OCI-LY7 (cell line): ENCODE measurements at regions not wholly inside any gene's neighbourhood (a gene's known extent, or its start where the extent isn't known, plus 50 kb on each side); places are given as distances from the start of the nearest gene placed in this dataset.

Experiments
- BruUV-seq: library from RNA; stranded (reverse); fragments of 400-500 nt; replicated peaks from 2 replicates; lab custom pipeline; 2021; lab: Mats Ljungman, UMichigan
- CTCF ChIA-PET: fragments of 300-600 bp; sonication (Branson Sonifier 250); formaldehyde crosslinking; loops from one replicate; lab custom pipeline; 2022; ENCODE audit warnings: antibody characterized with exemption; ENCODE audit not compliant: unreplicated experiment; lab: Charles Lee
- POLR2A ChIA-PET: fragments of 300-600 bp; sonication (Branson Sonifier 250); formaldehyde crosslinking; loops from one replicate; lab custom pipeline; 2022; ENCODE audit warnings: antibody characterized with exemption; lab: Charles Lee
- DNase-seq: peaks from one replicate; pipeline ENCODE4 v3.0.0-alpha.2; 2015; ENCODE audit warnings: low spot score
- H2AFZ ChIP-seq: fragments of 200-600 bp; sonication (generic), shearing (Covaris generic); 2 replicates; pipeline ENCODE4 v1.6.1; 2014; ENCODE audit warnings: mild to moderate bottlenecking, antibody characterized with exemption, low read length, moderate library complexity
- H3K27ac ChIP-seq: fragments of 200-600 bp; sonication (generic); 2 replicates; pipeline ENCODE4 v1.5.1; 2014; ENCODE audit warnings: mixed run types, low read depth, mild to moderate bottlenecking, moderate library complexity, low read length, inconsistent platforms; ENCODE audit not compliant: poor library complexity, severe bottlenecking
- H3K36me3 ChIP-seq: fragments of 200-600 bp; sonication (generic); 2 replicates; pipeline ENCODE4 v1.6.1; 2014; ENCODE audit warnings: mild to moderate bottlenecking, antibody characterized with exemption, low read length, moderate library complexity, mixed read lengths; ENCODE audit not compliant: insufficient read depth
- H3K4me1 ChIP-seq: fragments of 200-600 bp; sonication (generic); 2 replicates; pipeline ENCODE4 v1.5.1; 2014; ENCODE audit warnings: mild to moderate bottlenecking, low read length; ENCODE audit not compliant: insufficient read depth, poor library complexity, severe bottlenecking
- H3K4me2 ChIP-seq: fragments of 200-600 bp; sonication (generic); 2 replicates; pipeline ENCODE4 v1.6.1; 2014; ENCODE audit warnings: mild to moderate bottlenecking, low read length
- H3K4me3 ChIP-seq: fragments of 200-600 bp; sonication (generic); 2 replicates; pipeline ENCODE4 v1.5.1; 2014; ENCODE audit warnings: mild to moderate bottlenecking, low read depth, low read length; ENCODE audit not compliant: poor library complexity, severe bottlenecking
- H3K79me2 ChIP-seq: fragments of 200-600 bp; sonication (generic); 2 replicates; pipeline ENCODE4 v1.6.1; 2016; ENCODE audit warnings: low read depth, mild to moderate bottlenecking, low read length, moderate library complexity, mixed read lengths; ENCODE audit not compliant: insufficient read depth
- H3K9me2 ChIP-seq: fragments of 200-600 bp; sonication (generic); 2 replicates; pipeline ENCODE4 v1.6.1; 2016; ENCODE audit warnings: mild to moderate bottlenecking, low read length, mixed read lengths; ENCODE audit not compliant: insufficient read depth
- H3K9me3 ChIP-seq: fragments of 200-600 bp; sonication (generic); 2 replicates; pipeline ENCODE4 v1.6.1; 2014; ENCODE audit warnings: mild to moderate bottlenecking, mixed run types, low read length, mixed read lengths
- H4K20me1 ChIP-seq: fragments of 200-600 bp; sonication (generic); 2 replicates; pipeline ENCODE4 v1.6.1; 2014; ENCODE audit warnings: mild to moderate bottlenecking, antibody characterized with exemption, low read length, moderate library complexity, mixed read lengths; ENCODE audit not compliant: insufficient read depth
- CTCF ChIP-seq: fragments of 200-600 bp; sonication (generic); conservative IDR thresholded peaks from 2 replicates; pipeline ENCODE4 v1.5.1; 2014; ENCODE audit warnings: mild to moderate bottlenecking, antibody characterized with exemption, low read length, moderate library complexity, mixed read lengths
- EZH2phosphoT487 ChIP-seq: fragments of 200-600 bp; sonication (generic); IDR thresholded peaks from 2 replicates; pipeline ENCODE4 v1.6.1; 2018; ENCODE audit warnings: low read depth, borderline replicate concordance, mild to moderate bottlenecking, mixed run types, antibody characterized with exemption, low read length, moderate library complexity, mixed read lengths
- intact Hi-C: fragments of 100-400 bp; cut with micrococcal nuclease; formaldehyde crosslinking; loops from one replicate; pipeline ENCODE4 v1.10.0; 2022; ENCODE audit not compliant: unreplicated experiment

- no peaks in the 10 kb centered on the region for H3K36me3 ChIP-seq
- H3K9me2 ChIP-seq: no peaks in the 10 kb centered on the region
- TF ChIP-seq CTCF (no peak), EZH2phosphoT487 (no peak)
- BruUV-seq: no TSS peak
- no peak overlapping the region for H3K27ac ChIP-seq
- ChIA-PET POLR2A (interaction anchor here (0.8 to 1.6 kb wide), 3 partner anchors 9 to 13 kb away, joined by 3 to 7 read pairs (median 3); no protein-coding TSS in a partner anchor), CTCF (no interaction called here)
- H3K79me2 ChIP-seq: no peaks in the 10 kb centered on the region
- H2AFZ ChIP-seq: no peak overlapping the region
- H3K9me3 ChIP-seq: no peaks in the 10 kb centered on the region
- no peak overlapping the region for H3K4me3 ChIP-seq
- DNase-seq: no peak
- H3K4me2 ChIP-seq: no peak overlapping the region
- no peaks in the 10 kb centered on the region for H4K20me1 ChIP-seq
- H3K4me1 ChIP-seq: no peaks in the 10 kb centered on the region
- intact Hi-C loops: no loop called here
Measured at GRCh38 chr2:103294420-103294819, 532.6 kb downstream of the TMEM182 start.

DNA sequence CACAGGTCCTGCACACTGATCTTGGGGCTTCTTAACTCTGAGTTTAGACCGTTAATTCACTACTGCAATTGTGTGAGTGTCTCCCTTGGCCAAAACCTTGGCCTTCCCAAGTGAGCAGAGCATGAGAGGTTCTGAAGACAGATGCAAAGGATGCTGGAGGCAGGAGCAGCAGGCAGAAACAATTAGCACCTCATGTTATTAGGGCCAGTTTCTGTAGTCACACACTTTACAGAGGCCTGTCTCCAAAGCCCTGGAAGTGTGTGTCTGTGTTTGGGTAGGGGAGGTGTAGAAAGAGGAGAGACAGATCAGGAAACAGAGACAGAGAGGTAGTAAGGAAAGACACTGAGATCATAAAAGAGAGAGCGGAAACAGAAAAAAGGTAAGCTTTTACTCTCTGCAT lies 533.8 kb downstream of the TMEM182 start:
- ChIA-PET POLR2A (no interaction called here), CTCF (no interaction called here)
- Histone ChIP-seq H3K9me3 (no peaks in the 10 kb centered on the region), H3K9me2 (no peaks in the 10 kb centered on the region), H3K27ac (no peak overlapping the region), H3K4me3 (no peak overlapping the region), H3K79me2 (no peaks in the 10 kb centered on the region), H3K4me2 (no peak overlapping the region), H3K4me1 (no peaks in the 10 kb centered on the region), H3K36me3 (no peaks in the 10 kb centered on the region), H4K20me1 (no peaks in the 10 kb centered on the region), H2AFZ (no peak overlapping the region)
- intact Hi-C loops: no loop called here
- BruUV-seq: no TSS peak
- no peak for TF ChIP-seq EZH2phosphoT487
- TF ChIP-seq CTCF: no peak
- no peak for DNase-seq

DNA sequence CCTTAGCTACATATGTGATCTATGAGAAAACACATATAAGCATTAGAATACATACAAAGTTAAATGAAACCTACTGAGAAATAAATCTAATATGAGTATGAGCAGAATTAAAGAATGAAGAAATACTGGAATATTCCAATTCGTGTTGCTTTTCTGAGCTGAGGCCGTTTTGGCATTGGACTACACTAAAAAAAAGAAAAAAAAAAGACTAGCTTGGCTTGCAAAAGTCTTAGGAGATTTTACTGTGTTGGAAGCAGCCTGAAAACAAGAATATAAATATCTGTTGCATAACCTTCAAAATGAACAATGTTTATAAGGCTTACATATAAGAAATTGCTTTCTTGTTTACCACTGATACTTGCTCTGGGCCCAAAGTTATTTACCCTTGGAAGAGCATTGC lies 562.8 kb downstream of the TMEM182 start:
- no peak overlapping the region for H3K4me2 ChIP-seq
- no peak for DNase-seq
- no peak overlapping the region for H2AFZ ChIP-seq
- H3K4me1 ChIP-seq: no peaks in the 10 kb centered on the region
- H3K27ac ChIP-seq: no peak overlapping the region
- no peaks in the 10 kb centered on the region for H3K36me3 ChIP-seq
- H3K9me3 ChIP-seq: no peaks in the 10 kb centered on the region
- H4K20me1 ChIP-seq: no peaks in the 10 kb centered on the region
- TF ChIP-seq CTCF: no peak
- no peak for TF ChIP-seq EZH2phosphoT487
- POLR2A ChIA-PET: interaction anchor here (0.6 to 0.9 kb wide), 3 partner anchors 17 to 54 kb away, joined by 3 to 4 read pairs (median 4); no protein-coding TSS in a partner anchor
- CTCF ChIA-PET: no interaction called here
- H3K9me2 ChIP-seq: no peaks in the 10 kb centered on the region
- intact Hi-C loops: no loop called here
- BruUV-seq: no TSS peak
- H3K4me3 ChIP-seq: no peak overlapping the region
- no peaks in the 10 kb centered on the region for H3K79me2 ChIP-seq
